ENCODE measurements at regions not wholly inside any gene's neighbourhood (a gene's known extent, or its start where the extent isn't known, plus 50 kb on each side); places are given as distances from the start of the nearest gene placed in this dataset.

DNA sequence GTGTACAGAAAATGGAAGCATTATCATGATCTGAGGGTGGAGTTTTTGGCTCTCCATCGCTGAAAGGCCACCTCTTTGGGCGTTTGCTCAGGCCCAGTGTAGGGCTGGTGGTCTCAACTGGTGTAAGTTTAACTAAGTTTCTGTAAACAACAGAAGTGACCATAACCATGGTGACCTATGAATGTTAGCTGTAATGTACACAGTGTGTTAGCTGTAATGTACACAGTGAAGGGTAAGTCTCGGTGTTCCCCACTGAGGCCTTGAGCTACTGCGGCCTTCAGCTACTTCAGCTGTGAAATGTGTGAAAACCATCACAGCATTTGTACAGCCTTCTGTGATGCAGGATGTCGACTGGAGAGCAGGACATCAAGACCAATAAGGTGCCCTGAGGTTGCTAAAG lies 185.2 kb downstream of the MYLK4 start:
- no peak for TF ChIP-seq POLR2A (IDR thresholded peaks at IDR 0.05)
- TF ChIP-seq, protein P1, sequence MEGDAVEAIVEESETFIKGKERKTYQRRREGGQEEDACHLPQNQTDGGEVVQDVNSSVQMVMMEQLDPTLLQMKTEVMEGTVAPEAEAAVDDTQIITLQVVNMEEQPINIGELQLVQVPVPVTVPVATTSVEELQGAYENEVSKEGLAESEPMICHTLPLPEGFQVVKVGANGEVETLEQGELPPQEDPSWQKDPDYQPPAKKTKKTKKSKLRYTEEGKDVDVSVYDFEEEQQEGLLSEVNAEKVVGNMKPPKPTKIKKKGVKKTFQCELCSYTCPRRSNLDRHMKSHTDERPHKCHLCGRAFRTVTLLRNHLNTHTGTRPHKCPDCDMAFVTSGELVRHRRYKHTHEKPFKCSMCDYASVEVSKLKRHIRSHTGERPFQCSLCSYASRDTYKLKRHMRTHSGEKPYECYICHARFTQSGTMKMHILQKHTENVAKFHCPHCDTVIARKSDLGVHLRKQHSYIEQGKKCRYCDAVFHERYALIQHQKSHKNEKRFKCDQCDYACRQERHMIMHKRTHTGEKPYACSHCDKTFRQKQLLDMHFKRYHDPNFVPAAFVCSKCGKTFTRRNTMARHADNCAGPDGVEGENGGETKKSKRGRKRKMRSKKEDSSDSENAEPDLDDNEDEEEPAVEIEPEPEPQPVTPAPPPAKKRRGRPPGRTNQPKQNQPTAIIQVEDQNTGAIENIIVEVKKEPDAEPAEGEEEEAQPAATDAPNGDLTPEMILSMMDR (IDR thresholded peaks at IDR 0.05), result no peak
